Loucy (cell line): ENCODE measurements at regions not wholly inside any gene's neighbourhood (a gene's known extent, or its start where the extent isn't known, plus 50 kb on each side); places are given as distances from the start of the nearest gene placed in this dataset.

Experiments used
- H2AFZ ChIP-seq: fragments of 200-600 bp; sonication (generic); 2 replicates; pipeline ENCODE4 v1.6.0; 2016; ENCODE audit warnings: antibody characterized with exemption, mild to moderate bottlenecking, low read length, moderate library complexity
- H3F3A ChIP-seq: fragments of 200-600 bp; 2 replicates; pipeline ENCODE4 v1.6.0; 2016; ENCODE audit warnings: antibody characterized with exemption, low read depth, mild to moderate bottlenecking
- H3K27me3 ChIP-seq: fragments of 200-600 bp; sonication (generic); 2 replicates; pipeline ENCODE4 v1.6.1; 2014; ENCODE audit warnings: low read length, mild to moderate bottlenecking; ENCODE audit not compliant: insufficient read depth, poor library complexity, severe bottlenecking
- H3K36me3 ChIP-seq: fragments of 200-600 bp; sonication (generic); 2 replicates; pipeline ENCODE4 v1.6.1; 2016; ENCODE audit warnings: low read length; ENCODE audit not compliant: insufficient read depth
- H3K4me1 ChIP-seq: fragments of 200-600 bp; sonication (generic); 2 replicates; pipeline ENCODE4 v1.5.1; 2014; ENCODE audit warnings: low read length, mild to moderate bottlenecking; ENCODE audit not compliant: insufficient read depth, poor library complexity, severe bottlenecking
- H3K4me2 ChIP-seq: fragments of 200-600 bp; sonication (generic); 2 replicates; pipeline ENCODE4 v1.6.0; 2014; ENCODE audit warnings: antibody characterized with exemption, low read length, low read depth, mild to moderate bottlenecking; ENCODE audit not compliant: poor library complexity, severe bottlenecking
- H3K4me3 ChIP-seq: fragments of 200-600 bp; sonication (generic); 2 replicates; pipeline ENCODE4 v1.5.1; 2014; ENCODE audit warnings: low read length, mild to moderate bottlenecking, mixed read lengths; ENCODE audit not compliant: poor library complexity, severe bottlenecking
- H3K79me2 ChIP-seq: fragments of 200-600 bp; sonication (generic); 2 replicates; pipeline ENCODE4 v1.6.1; 2014; ENCODE audit warnings: low read length; ENCODE audit not compliant: insufficient read depth
- H3K9ac ChIP-seq: fragments of 200-600 bp; sonication (generic); 2 replicates; pipeline ENCODE4 v1.6.0; 2014; ENCODE audit warnings: mild to moderate bottlenecking, low read depth, low read length, moderate library complexity; ENCODE audit not compliant: poor library complexity, severe bottlenecking
- H3K9me2 ChIP-seq: fragments of 200-600 bp; sonication (generic); replicated peaks from 2 replicates; pipeline ENCODE4 v1.6.1; 2016; ENCODE audit warnings: low read depth, low read length, mixed read lengths
- H3K9me3 ChIP-seq: fragments of 200-600 bp; sonication (generic); 2 replicates; pipeline ENCODE4 v1.6.1; 2014; ENCODE audit warnings: mild to moderate bottlenecking, antibody characterized with exemption, low read length, low read depth; ENCODE audit not compliant: insufficient read depth
- H4K20me1 ChIP-seq: fragments of 200-600 bp; sonication (generic); 2 replicates; pipeline ENCODE4 v1.6.0; 2014; ENCODE audit warnings: antibody characterized with exemption, low read length, mild to moderate bottlenecking; ENCODE audit not compliant: insufficient read depth, poor library complexity, severe bottlenecking
- EZH2phosphoT487 ChIP-seq: fragments of 200-600 bp; IDR thresholded peaks from 2 replicates; pipeline ENCODE4 v1.6.1; 2018; ENCODE audit warnings: antibody characterized with exemption, mild to moderate bottlenecking, moderate library complexity, borderline replicate concordance
- TF ChIP-seq, protein P1 (sequence below): fragments of 200-600 bp; sonication (generic); conservative IDR thresholded peaks from 2 replicates; pipeline ENCODE4 v1.5.1; 2014; ENCODE audit warnings: mild to moderate bottlenecking, antibody characterized with exemption, low read length

- Histone ChIP-seq H2AFZ (no peak overlapping the region), H3K9ac (no peak overlapping the region), H3F3A (no peaks in the 10 kb centered on the region), H4K20me1 (no peaks in the 10 kb centered on the region), H3K4me3 (no peak overlapping the region), H3K4me1 (no peaks in the 10 kb centered on the region), H3K36me3 (no peaks in the 10 kb centered on the region), H3K9me2 (no peaks in the 10 kb centered on the region), H3K4me2 (no peak overlapping the region), H3K79me2 (no peaks in the 10 kb centered on the region), H3K27me3 (no peaks in the 10 kb centered on the region), H3K9me3 (no peaks in the 10 kb centered on the region)
- TF ChIP-seq EZH2phosphoT487 = no peak
- TF ChIP-seq, protein P1, sequence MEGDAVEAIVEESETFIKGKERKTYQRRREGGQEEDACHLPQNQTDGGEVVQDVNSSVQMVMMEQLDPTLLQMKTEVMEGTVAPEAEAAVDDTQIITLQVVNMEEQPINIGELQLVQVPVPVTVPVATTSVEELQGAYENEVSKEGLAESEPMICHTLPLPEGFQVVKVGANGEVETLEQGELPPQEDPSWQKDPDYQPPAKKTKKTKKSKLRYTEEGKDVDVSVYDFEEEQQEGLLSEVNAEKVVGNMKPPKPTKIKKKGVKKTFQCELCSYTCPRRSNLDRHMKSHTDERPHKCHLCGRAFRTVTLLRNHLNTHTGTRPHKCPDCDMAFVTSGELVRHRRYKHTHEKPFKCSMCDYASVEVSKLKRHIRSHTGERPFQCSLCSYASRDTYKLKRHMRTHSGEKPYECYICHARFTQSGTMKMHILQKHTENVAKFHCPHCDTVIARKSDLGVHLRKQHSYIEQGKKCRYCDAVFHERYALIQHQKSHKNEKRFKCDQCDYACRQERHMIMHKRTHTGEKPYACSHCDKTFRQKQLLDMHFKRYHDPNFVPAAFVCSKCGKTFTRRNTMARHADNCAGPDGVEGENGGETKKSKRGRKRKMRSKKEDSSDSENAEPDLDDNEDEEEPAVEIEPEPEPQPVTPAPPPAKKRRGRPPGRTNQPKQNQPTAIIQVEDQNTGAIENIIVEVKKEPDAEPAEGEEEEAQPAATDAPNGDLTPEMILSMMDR = no peak
Measured at GRCh38 chr22:27422442-27422841, 379.1 kb downstream of the MN1 start.

GRCh38 chr22:27424319-27424718, 377.2 kb downstream of the MN1 start:
- no peaks in the 10 kb centered on the region for H3K36me3 ChIP-seq
- TF ChIP-seq, protein P1 = no peak
- TF ChIP-seq EZH2phosphoT487 = no peak
- H3F3A ChIP-seq = no peaks in the 10 kb centered on the region

GRCh38 chr22:27429476-27429875, 372.1 kb downstream of the MN1 start:
- H3K27me3 ChIP-seq = no peaks in the 10 kb centered on the region
- H3K4me3 ChIP-seq = no peak overlapping the region
- no peak overlapping the region for H3K4me2 ChIP-seq
- no peaks in the 10 kb centered on the region for H3F3A ChIP-seq
- H4K20me1 ChIP-seq = no peaks in the 10 kb centered on the region
- no peaks in the 10 kb centered on the region for H3K9me2 ChIP-seq
- no peak overlapping the region for H2AFZ ChIP-seq
- no peak overlapping the region for H3K9ac ChIP-seq
- TF ChIP-seq EZH2phosphoT487 = no peak
- TF ChIP-seq, protein P1 = no peak
- no peaks in the 10 kb centered on the region for H3K4me1 ChIP-seq
- H3K9me3 ChIP-seq = no peaks in the 10 kb centered on the region
- H3K36me3 ChIP-seq = no peaks in the 10 kb centered on the region
- no peaks in the 10 kb centered on the region for H3K79me2 ChIP-seq

More at GRCh38 chr22:27424319-27424718, 377.2 kb downstream of the MN1 start:
- no peaks in the 10 kb centered on the region for H3K9me2 ChIP-seq
- H3K9ac ChIP-seq = no peak overlapping the region
- H3K9me3 ChIP-seq = no peaks in the 10 kb centered on the region
- no peak overlapping the region for H3K4me3 ChIP-seq
- no peaks in the 10 kb centered on the region for H4K20me1 ChIP-seq
- no peaks in the 10 kb centered on the region for H3K79me2 ChIP-seq
- H3K4me1 ChIP-seq = no peaks in the 10 kb centered on the region
- H2AFZ ChIP-seq = no peak overlapping the region
- no peaks in the 10 kb centered on the region for H3K27me3 ChIP-seq
- H3K4me2 ChIP-seq = no peak overlapping the region
